Colonic mucosa (tissue), 4 donors: ENCODE measurements at regions not wholly inside any gene's neighbourhood (a gene's known extent, or its start where the extent isn't known, plus 50 kb on each side); places are given as distances from the start of the nearest gene placed in this dataset.

Experiments
- DNase-seq: peaks from one replicate; pipeline ENCODE4 v3.0.0-alpha.2; 2020
- H3K27ac ChIP-seq: fragments of 200-600 bp; one replicate; pipeline ENCODE4 v1.8.0; 2021
- H3K27me3 ChIP-seq: fragments of 200-600 bp; one replicate; pipeline ENCODE4 v1.8.0; 2021
- H3K36me3 ChIP-seq: fragments of 200-600 bp; one replicate; pipeline ENCODE4 v1.8.0; 2021
- H3K4me1 ChIP-seq: fragments of 200-600 bp; one replicate; pipeline ENCODE4 v1.8.0; 2021; ENCODE audit warnings: mild to moderate bottlenecking
- H3K4me3 ChIP-seq: fragments of 200-600 bp; one replicate; pipeline ENCODE4 v1.8.0; 2021
- H3K9ac ChIP-seq, 2 donors: one replicate each; pipeline ENCODE4 v1.7.0; 2013; ENCODE audit warnings: control low read depth in 2 of 2, low read depth in 2 of 2, low read length in 2 of 2
- H3K9me3 ChIP-seq: fragments of 200-600 bp; one replicate; pipeline ENCODE4 v1.8.0; 2021
- intact Hi-C: fragments of 100-400 bp; cut with DNase I; formaldehyde crosslinking; loops from one replicate; pipeline ENCODE4 v1.14.1; 2022
- TF ChIP-seq, protein P1 (sequence below): fragments of 200-600 bp; IDR thresholded peaks from one replicate; pipeline ENCODE4 v1.8.0; 2022; ENCODE audit warnings: antibody characterized with exemption, mild to moderate bottlenecking
- donor health status: healthy.
- donor health status: DM: no; HTN: no; CAD: no.
- donor health status: DM: no; HTN: no; CAD: no.

DNA sequence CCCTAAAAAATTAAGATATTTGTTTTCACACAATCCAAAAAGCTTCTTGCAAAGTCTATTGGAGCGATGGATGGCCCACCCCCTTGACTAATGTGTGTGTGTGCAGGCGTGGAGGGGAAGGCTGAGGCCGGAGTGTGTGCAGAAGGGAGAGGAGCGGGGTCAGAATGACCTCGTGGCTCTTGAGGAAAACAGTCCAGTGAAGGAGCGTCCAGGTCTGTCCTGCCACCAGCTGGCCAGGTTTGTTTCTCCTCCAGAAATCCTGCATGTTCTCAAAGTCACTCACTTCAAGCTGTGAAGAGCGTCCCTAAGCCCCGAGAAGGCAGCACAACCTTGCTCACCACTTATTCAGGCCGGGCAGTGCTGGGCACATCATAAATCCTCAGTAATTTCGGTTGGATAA is 69.5 kb upstream of the SSX2IP start:
- intact Hi-C loops: loop anchor here (10.0 kb wide), 1 partner anchor 835 kb away; no protein-coding TSS in a partner anchor
- DNase-seq: no peak
- H3K27ac ChIP-seq: no peak overlapping the region
- H3K36me3 ChIP-seq: no peaks in the 10 kb centered on the region
- H3K4me3 ChIP-seq: no peak overlapping the region
- H3K9ac ChIP-seq: no peak overlapping the region
- no peaks in the 10 kb centered on the region for H3K4me1 ChIP-seq
- no peaks in the 10 kb centered on the region for H3K27me3 ChIP-seq
- H3K9me3 ChIP-seq: no peaks in the 10 kb centered on the region
- TF ChIP-seq, protein P1, sequence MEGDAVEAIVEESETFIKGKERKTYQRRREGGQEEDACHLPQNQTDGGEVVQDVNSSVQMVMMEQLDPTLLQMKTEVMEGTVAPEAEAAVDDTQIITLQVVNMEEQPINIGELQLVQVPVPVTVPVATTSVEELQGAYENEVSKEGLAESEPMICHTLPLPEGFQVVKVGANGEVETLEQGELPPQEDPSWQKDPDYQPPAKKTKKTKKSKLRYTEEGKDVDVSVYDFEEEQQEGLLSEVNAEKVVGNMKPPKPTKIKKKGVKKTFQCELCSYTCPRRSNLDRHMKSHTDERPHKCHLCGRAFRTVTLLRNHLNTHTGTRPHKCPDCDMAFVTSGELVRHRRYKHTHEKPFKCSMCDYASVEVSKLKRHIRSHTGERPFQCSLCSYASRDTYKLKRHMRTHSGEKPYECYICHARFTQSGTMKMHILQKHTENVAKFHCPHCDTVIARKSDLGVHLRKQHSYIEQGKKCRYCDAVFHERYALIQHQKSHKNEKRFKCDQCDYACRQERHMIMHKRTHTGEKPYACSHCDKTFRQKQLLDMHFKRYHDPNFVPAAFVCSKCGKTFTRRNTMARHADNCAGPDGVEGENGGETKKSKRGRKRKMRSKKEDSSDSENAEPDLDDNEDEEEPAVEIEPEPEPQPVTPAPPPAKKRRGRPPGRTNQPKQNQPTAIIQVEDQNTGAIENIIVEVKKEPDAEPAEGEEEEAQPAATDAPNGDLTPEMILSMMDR: no peak

DNA sequence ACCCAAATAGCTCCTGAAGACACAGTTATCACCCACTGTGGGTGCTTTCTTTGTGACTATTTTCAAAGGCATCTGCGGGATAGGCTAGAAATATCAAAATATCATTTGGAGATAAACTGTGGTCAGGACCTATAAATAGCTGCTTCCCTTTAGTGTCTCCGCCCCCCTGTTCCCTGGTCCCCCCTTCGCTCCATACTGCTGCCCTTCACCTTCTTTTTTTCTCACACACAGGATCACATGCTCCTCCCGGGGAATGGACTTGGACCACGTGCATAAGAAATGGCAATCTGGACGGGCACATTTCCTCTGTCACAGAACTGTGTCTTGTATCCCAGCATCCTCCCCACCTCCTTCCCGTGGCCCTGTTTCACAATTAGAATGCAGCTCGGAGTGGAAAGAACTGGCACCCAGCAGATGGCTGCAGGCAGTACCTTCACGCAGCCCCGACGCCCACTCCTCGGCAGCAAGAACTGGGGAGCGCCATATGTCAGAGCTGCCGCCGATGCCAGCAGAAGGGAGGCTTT is 68.8 kb upstream of the SSX2IP start:
- no peak for DNase-seq
- no peaks in the 10 kb centered on the region for H3K27me3 ChIP-seq
- no peaks in the 10 kb centered on the region for H3K36me3 ChIP-seq
- H3K4me1 ChIP-seq: no peaks in the 10 kb centered on the region
- TF ChIP-seq, protein P1: no peak
- no peak overlapping the region for H3K9ac ChIP-seq
- H3K27ac ChIP-seq: no peak overlapping the region
- no peak overlapping the region for H3K4me3 ChIP-seq
- no peaks in the 10 kb centered on the region for H3K9me3 ChIP-seq
- intact Hi-C loops: loop anchor here (10.0 kb wide), 1 partner anchor 834 kb away; no protein-coding TSS in a partner anchor

DNA sequence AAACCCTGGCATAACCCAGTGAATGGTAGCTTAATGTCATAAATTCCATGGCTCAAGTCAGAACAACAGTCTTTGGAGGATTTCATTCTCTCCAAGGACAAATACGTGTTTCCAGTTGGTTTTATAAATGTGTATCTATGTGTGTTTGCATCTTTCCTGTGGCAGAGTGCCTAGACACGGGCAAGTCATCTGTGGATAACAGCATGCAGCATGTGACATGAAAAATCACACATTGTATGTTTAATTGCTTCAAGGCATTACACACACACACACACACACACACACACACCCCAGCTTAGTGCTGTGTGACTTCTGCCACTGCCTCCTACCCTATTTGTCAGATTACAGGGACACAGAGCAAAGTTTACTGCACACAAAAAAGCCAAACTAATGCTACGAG is 68.2 kb upstream of the SSX2IP start:
- TF ChIP-seq, protein P1: no peak
- intact Hi-C loops: loop anchor here (10.0 kb wide), 1 partner anchor 834 kb away; no protein-coding TSS in a partner anchor
- no peaks in the 10 kb centered on the region for H3K27me3 ChIP-seq
- H3K36me3 ChIP-seq: no peaks in the 10 kb centered on the region
- H3K4me3 ChIP-seq: no peak overlapping the region
- no peak overlapping the region for H3K27ac ChIP-seq
- H3K9me3 ChIP-seq: no peaks in the 10 kb centered on the region
- H3K9ac ChIP-seq: no peak overlapping the region
- DNase-seq: no peak
- H3K4me1 ChIP-seq: no peaks in the 10 kb centered on the region

DNA sequence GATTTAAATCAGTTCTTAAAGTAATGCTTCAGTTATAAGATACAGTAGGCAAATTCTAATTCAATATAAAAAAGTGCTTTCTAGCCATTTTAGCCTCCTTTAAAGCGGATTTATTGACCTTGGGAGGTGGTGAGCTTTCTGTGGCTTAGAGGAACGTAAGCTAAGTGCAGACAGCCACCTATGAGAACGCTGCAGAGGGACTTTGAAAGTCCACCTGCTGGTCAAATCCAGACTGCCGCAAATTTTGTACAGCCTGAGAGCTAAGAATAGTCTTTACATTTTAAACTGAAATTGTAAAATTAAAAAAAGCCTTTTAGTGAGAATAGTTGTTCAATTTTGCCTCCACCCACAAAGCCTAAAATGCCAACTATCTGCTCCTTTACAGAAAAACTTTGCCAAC is 67.0 kb upstream of the SSX2IP start:
- no peak overlapping the region for H3K4me3 ChIP-seq
- no peak for DNase-seq
- no peaks in the 10 kb centered on the region for H3K27me3 ChIP-seq
- intact Hi-C loops: loop anchor here (10.0 kb wide), 1 partner anchor 832 kb away; no protein-coding TSS in a partner anchor
- no peaks in the 10 kb centered on the region for H3K4me1 ChIP-seq
- no peak overlapping the region for H3K9ac ChIP-seq
- H3K27ac ChIP-seq: no peak overlapping the region
- no peaks in the 10 kb centered on the region for H3K9me3 ChIP-seq
- TF ChIP-seq, protein P1: no peak
- H3K36me3 ChIP-seq: no peaks in the 10 kb centered on the region

DNA sequence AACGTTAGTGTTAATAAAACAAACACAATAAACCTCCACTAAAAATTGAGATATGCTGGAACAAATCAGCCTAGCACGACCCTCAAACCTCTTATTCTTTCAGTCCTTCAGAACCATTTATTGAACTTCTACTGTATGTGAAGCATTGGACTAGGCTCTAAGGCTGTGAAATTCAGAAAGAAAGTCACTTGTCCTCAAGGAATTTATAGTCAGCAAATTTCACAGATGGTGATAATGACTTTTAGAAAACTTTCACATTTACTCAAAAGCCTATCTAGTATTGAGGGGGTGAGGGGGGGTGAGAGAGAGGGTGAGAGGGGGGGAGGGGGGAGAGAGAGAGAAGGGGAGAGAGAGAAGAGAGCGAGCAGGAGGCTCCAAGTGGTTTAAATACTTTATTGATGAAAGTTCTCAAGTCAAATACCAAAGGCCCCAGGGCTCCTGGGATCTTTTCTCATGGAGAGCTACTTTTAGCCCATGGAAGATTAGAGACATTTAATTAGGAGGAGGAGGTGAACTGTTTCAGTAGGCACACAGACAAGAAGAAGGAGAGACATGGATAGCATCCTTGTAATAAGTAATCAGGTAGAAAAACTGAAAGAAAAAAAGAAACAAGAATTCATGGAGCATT is 66.3 kb upstream of the SSX2IP start:
- Histone ChIP-seq H3K27me3 (no peaks in the 10 kb centered on the region), H3K36me3 (no peaks in the 10 kb centered on the region), H3K4me1 (no peaks in the 10 kb centered on the region), H3K4me3 (no peak overlapping the region), H3K27ac (no peak overlapping the region), H3K9ac (no peak overlapping the region), H3K9me3 (no peaks in the 10 kb centered on the region)
- DNase-seq: no peak
- TF ChIP-seq, protein P1: no peak
- intact Hi-C loops: loop anchor here (10.0 kb wide), 1 partner anchor 832 kb away; no protein-coding TSS in a partner anchor
